Loucy (cell line): ENCODE measurements at regions not wholly inside any gene's neighbourhood (a gene's known extent, or its start where the extent isn't known, plus 50 kb on each side); places are given as distances from the start of the nearest gene placed in this dataset.

Experiments
- CTCF ChIP-seq: fragments of 200-600 bp; sonication (generic); conservative IDR thresholded peaks from 2 replicates; pipeline ENCODE4 v1.5.1; 2014; ENCODE audit warnings: mild to moderate bottlenecking, antibody characterized with exemption, low read length
- EZH2phosphoT487 ChIP-seq: fragments of 200-600 bp; IDR thresholded peaks from 2 replicates; pipeline ENCODE4 v1.6.1; 2018; ENCODE audit warnings: antibody characterized with exemption, mild to moderate bottlenecking, moderate library complexity, borderline replicate concordance

- TF ChIP-seq CTCF: no peak
- TF ChIP-seq EZH2phosphoT487: no peak
Measured at GRCh38 chr5:116626272-116626723, 51.7 kb upstream of the SEMA6A start.
